K562 (cell line): ENCODE measurements at regions not wholly inside any gene's neighbourhood (a gene's known extent, or its start where the extent isn't known, plus 50 kb on each side); places are given as distances from the start of the nearest gene placed in this dataset.

Source experiments
- ATAC-seq: fragments of 200-7000 bp; cut with Tn5 transposase; 3 replicates; pipeline ENCODE4 v1.9.1; 2020; ENCODE audit warnings: moderate library complexity
- BruUV-seq: library from RNA; stranded (reverse); fragments of 400-500 nt; replicated peaks from 2 replicates; lab custom pipeline; 2021; lab: Mats Ljungman, UMichigan
- CTCF ChIA-PET: fragments of 300-600 bp; formaldehyde crosslinking; extraction: SDS; loops from one replicate; lab custom pipeline; 2021; ENCODE audit warnings: low intra/inter-chr PET ratio; lab: Yijun Ruan, JAX
- POLR2A ChIA-PET: fragments of 300-600, 350-650 bp; sonication (Branson Sonifier 250); formaldehyde crosslinking; extraction: SDS; loops from one replicate; lab custom pipeline; 2021; ENCODE audit warnings: antibody characterized with exemption, inconsistent platforms; lab: Yijun Ruan, JAX
- DNase-seq, 4 experiments: peaks; one replicate each; pipeline versions ENCODE4 v3.0.0 to v3.0.0-alpha.2; 2011 to 2018; ENCODE audit warnings: low spot score in 3 of 4, mixed read lengths in 3 of 4; ENCODE audit errors: extremely low read depth in 1 of 4
- FAIRE-seq: peaks from 2 replicates; lab custom pipeline; 2011; peaks lifted over from hg19 to GRCh38; lab: Jason Lieb, UNC
- H2AFZ ChIP-seq: 2 replicates; pipeline ENCODE4 v1.6.0; 2011; ENCODE audit warnings: low read depth, low read length, control low read depth, inconsistent platforms
- H3K27ac ChIP-seq: fragments of 200-600 bp; 3 replicates; pipeline ENCODE4 v1.8.0; 2011; ENCODE audit warnings: low read depth, mild to moderate bottlenecking, control low read depth, inconsistent platforms, low read length, moderate library complexity, mixed read lengths; ENCODE audit errors: extremely low read depth
- H3K27me3 ChIP-seq, 2 experiments: fragments of 300-600 bp in 1 of 2; 2 replicates in 1 of 2; 3 replicates in 1 of 2; pipeline versions ENCODE4 v1.6.0 to v1.8.0; 2011; ENCODE audit warnings: inconsistent platforms in 2 of 2, low read length in 2 of 2, mild to moderate bottlenecking in 1 of 2, mixed read lengths in 1 of 2, moderate library complexity in 1 of 2; ENCODE audit not compliant: control insufficient read depth in 2 of 2, insufficient read depth in 2 of 2
- H3K36me3 ChIP-seq: fragments of 300-600 bp; 3 replicates; pipeline ENCODE4 v1.8.0; 2011; ENCODE audit warnings: mild to moderate bottlenecking, low read length, inconsistent platforms; ENCODE audit not compliant: control insufficient read depth, insufficient read depth
- H3K4me1 ChIP-seq, 2 experiments: fragments of 200-600 bp in 1 of 2; replicated peaks in 1 of 2; 2 replicates in 1 of 2; 3 replicates in 1 of 2; pipeline versions ENCODE4 v1.5.1 to v1.8.0; 2011; ENCODE audit warnings: inconsistent platforms in 2 of 2, low read length in 2 of 2, mild to moderate bottlenecking in 1 of 2, mixed read lengths in 1 of 2, moderate library complexity in 1 of 2; ENCODE audit not compliant: control insufficient read depth in 2 of 2, insufficient read depth in 2 of 2
- H3K4me2 ChIP-seq: 2 replicates; pipeline ENCODE4 v1.6.1; 2011; ENCODE audit warnings: low read length, control low read depth, inconsistent platforms, mixed read lengths; ENCODE audit not compliant: insufficient read depth
- H3K4me3 ChIP-seq: fragments of 200-600 bp; sonication (generic), shearing (Covaris generic); 2 replicates; pipeline ENCODE4 v1.5.1; 2016; ENCODE audit warnings: control low read depth, inconsistent platforms
- H3K79me2 ChIP-seq: fragments of 200-600 bp; 3 replicates; pipeline ENCODE4 v1.8.0; 2011; ENCODE audit warnings: low read length, inconsistent platforms; ENCODE audit not compliant: control insufficient read depth, insufficient read depth
- H3K9ac ChIP-seq, 2 experiments: 2 replicates each; pipeline versions ENCODE4 v1.6.0 to v1.6.1; 2011; ENCODE audit warnings: low read depth in 2 of 2, low read length in 2 of 2, control low read depth in 1 of 2, inconsistent platforms in 1 of 2, mild to moderate bottlenecking in 1 of 2, mixed read lengths in 1 of 2; ENCODE audit not compliant: insufficient read depth in 1 of 2
- H3K9me1 ChIP-seq: one replicate; pipeline ENCODE4 v1.6.0; 2011; ENCODE audit warnings: inconsistent platforms, mild to moderate bottlenecking, low read length, moderate library complexity; ENCODE audit not compliant: control insufficient read depth, insufficient read depth
- H3K9me3 ChIP-seq: replicated peaks from 2 replicates; pipeline ENCODE4 v1.5.1; 2011; ENCODE audit warnings: low read depth, low read length, inconsistent platforms; ENCODE audit not compliant: control insufficient read depth, insufficient read depth
- H4K20me1 ChIP-seq: replicated peaks from 2 replicates; pipeline ENCODE4 v1.6.1; 2011; ENCODE audit warnings: low read length, inconsistent platforms, mixed read lengths; ENCODE audit not compliant: control insufficient read depth, insufficient read depth
- EP400 ChIP-seq: fragments of 450-650 bp; IDR thresholded peaks from 2 replicates; pipeline ENCODE4 v1.6.1; 2017; ENCODE audit warnings: antibody characterized with exemption, mild to moderate bottlenecking, moderate library complexity
- GABPB1 ChIP-seq: sonication (generic); formaldehyde crosslinking; IDR thresholded peaks from 2 replicates; pipeline ENCODE4 v1.8.0; 2022; ENCODE audit warnings: mild to moderate bottlenecking, missing genetic modification reagents
- KLF10 ChIP-seq: fragments of 250-450 bp; sonication (Bioruptor Pico); IDR thresholded peaks from 2 replicates; pipeline ENCODE4 v1.6.1; 2021; ENCODE audit warnings: matching md5 sums
- LEF1 ChIP-seq: fragments of 450-650 bp; IDR thresholded peaks from 2 replicates; pipeline ENCODE4 v1.6.1; 2016; ENCODE audit warnings: mild to moderate bottlenecking
- MXI1 ChIP-seq: IDR thresholded peaks from 2 replicates; pipeline ENCODE4 v1.6.1; 2011; ENCODE audit warnings: low read depth, mild to moderate bottlenecking, improper control_type of control experiment, low read length
- PCBP1 ChIP-seq: fragments of 200-400 bp; formaldehyde crosslinking; IDR thresholded peaks from 2 replicates; pipeline ENCODE4 v1.6.1; 2018; ENCODE audit warnings: mild to moderate bottlenecking, low read depth, low read length; ENCODE audit not compliant: poor library complexity, severe bottlenecking
- PCBP2 ChIP-seq: fragments of 200-400 bp; formaldehyde crosslinking; IDR thresholded peaks from 2 replicates; pipeline ENCODE4 v1.6.1; 2018; ENCODE audit warnings: low read length, low read depth, mild to moderate bottlenecking, moderate library complexity; ENCODE audit not compliant: poor library complexity, severe bottlenecking
- PHB ChIP-seq: fragments of 250-450 bp; sonication (Bioruptor Pico); IDR thresholded peaks from 2 replicates; pipeline ENCODE4 v1.5.0; 2021
- RAD21 ChIP-seq, 2 experiments: fragments of 250-450 bp in 1 of 2; fragments of 450-650 bp in 1 of 2; sonication (Bioruptor Pico) in 1 of 2; formaldehyde crosslinking in 1 of 2; IDR thresholded peaks in 1 of 2; conservative IDR thresholded peaks in 1 of 2; 2 replicates each; pipeline versions ENCODE4 v1.4.0 to v1.8.0; 2020 to 2022; ENCODE audit warnings: mild to moderate bottlenecking in 2 of 2, moderate library complexity in 1 of 2
- STAT5B ChIP-seq: fragments of 250-450 bp; sonication (Bioruptor Pico); IDR thresholded peaks from 2 replicates; pipeline ENCODE4 v1.8.0; 2021; ENCODE audit warnings: mild to moderate bottlenecking, inconsistent platforms
- WHSC1 ChIP-seq: IDR thresholded peaks from one replicate; pipeline ENCODE4 v1.6.1; 2012; ENCODE audit warnings: low read length, control low read depth, inconsistent platforms
- ZNF121 ChIP-seq: sonication (generic); formaldehyde crosslinking; conservative IDR thresholded peaks from 2 replicates; pipeline ENCODE4 v1.8.0; 2022; ENCODE audit warnings: missing genetic modification reagents
- ZNF134 ChIP-seq: fragments of 250-450 bp; sonication (Bioruptor Pico); conservative IDR thresholded peaks from 2 replicates; pipeline ENCODE4 v1.4.0; 2020
- ZNF589 ChIP-seq: fragments of 200-800 bp; sonication (Bioruptor generic); IDR thresholded peaks from 2 replicates; pipeline ENCODE4 v1.6.1; 2016; ENCODE audit warnings: low read depth, missing genetic modification characterization, missing compliant biosample characterization
- WGBS: fragments of 100-300 bp; shearing (Covaris generic); methylation state at CpG from one replicate; pipeline ENCODE4 v1.1.6; 2016; ENCODE audit warnings: low coverage, mixed read lengths; ENCODE audit not compliant: insufficient coverage; ENCODE audit errors: missing lambda C conversion rate; 5-methylcytosine and 5-hydroxymethylcytosine counted together
- in situ Hi-C: fragments of 300-500 bp; cut with MboI; formaldehyde crosslinking; loops from 4 replicates; pipeline ENCODE4 v1.15.0; 2018; ENCODE audit warnings: inconsistent platforms, mixed read lengths
- intact Hi-C: fragments of 100-400 bp; cut with micrococcal nuclease; formaldehyde crosslinking; loops from 2 replicates; pipeline ENCODE4 v1.14.2; 2022
- TF ChIP-seq, protein P1 (sequence below): fragments of 450-650 bp; IDR thresholded peaks from 2 replicates; pipeline ENCODE4 v1.6.1; 2014; ENCODE audit warnings: low read depth, mild to moderate bottlenecking, moderate library complexity, borderline replicate concordance
- TF ChIP-seq, protein P2 (sequence below): fragments of 200-800 bp; sonication (Bioruptor generic); IDR thresholded peaks from 2 replicates; pipeline ENCODE4 v1.6.1; 2017; ENCODE audit warnings: missing genetic modification characterization, missing compliant biosample characterization

DNA sequence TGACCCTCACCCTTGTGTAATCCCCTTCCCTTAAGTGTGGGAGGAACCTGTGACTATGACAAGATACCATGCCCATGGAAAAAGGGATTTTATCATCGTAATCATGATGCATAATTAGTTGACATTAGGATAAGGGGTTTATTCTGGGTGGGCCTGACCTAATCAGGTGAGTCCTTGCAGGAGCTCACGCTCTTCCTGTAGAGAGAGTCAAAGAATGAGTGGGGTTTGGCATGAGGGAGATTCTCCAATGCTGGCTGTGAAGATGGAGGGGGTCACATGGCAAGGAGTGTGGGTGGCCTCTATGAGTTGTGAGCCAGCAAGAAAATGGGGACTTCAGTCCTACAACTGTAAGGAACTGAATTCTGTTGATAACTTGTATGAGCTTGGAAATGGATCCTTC is 342.0 kb upstream of the TSHZ2 start:
- H3K4me1 ChIP-seq, result no peaks in the 10 kb centered on the region
- BruUV-seq, result no TSS peak
- no peak overlapping the region for H2AFZ ChIP-seq
- no peak overlapping the region for H3K27ac ChIP-seq
- no peak overlapping the region for H3K4me2 ChIP-seq
- H3K36me3 ChIP-seq, result no peaks in the 10 kb centered on the region
- no peaks in the 10 kb centered on the region; the same call in 1 of the 2 replicates for H3K9me3 ChIP-seq
- no peaks in the 10 kb centered on the region for H4K20me1 ChIP-seq
- H3K9me1 ChIP-seq, result no peaks in the 10 kb centered on the region
- POLR2A ChIA-PET, result no interaction called here
- H3K27me3 ChIP-seq, result no peaks in the 10 kb centered on the region
- no peak for ATAC-seq
- no peaks in the 10 kb centered on the region for H3K79me2 ChIP-seq
- intact Hi-C loops, result no loop called here
- H3K9ac ChIP-seq, result no peak overlapping the region
- in situ Hi-C loops, result no loop called here
- WGBS, result 0% methylated on average over 2 of the region's 2 CpGs
- TF ChIP-seq, protein P1, sequence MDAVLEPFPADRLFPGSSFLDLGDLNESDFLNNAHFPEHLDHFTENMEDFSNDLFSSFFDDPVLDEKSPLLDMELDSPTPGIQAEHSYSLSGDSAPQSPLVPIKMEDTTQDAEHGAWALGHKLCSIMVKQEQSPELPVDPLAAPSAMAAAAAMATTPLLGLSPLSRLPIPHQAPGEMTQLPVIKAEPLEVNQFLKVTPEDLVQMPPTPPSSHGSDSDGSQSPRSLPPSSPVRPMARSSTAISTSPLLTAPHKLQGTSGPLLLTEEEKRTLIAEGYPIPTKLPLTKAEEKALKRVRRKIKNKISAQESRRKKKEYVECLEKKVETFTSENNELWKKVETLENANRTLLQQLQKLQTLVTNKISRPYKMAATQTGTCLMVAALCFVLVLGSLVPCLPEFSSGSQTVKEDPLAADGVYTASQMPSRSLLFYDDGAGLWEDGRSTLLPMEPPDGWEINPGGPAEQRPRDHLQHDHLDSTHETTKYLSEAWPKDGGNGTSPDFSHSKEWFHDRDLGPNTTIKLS, result no peak
- TF ChIP-seq KLF10 (CRISPR knock-in tag) (no peak), ZNF134 (CRISPR knock-in tag) (peak; percentile 95)
- CTCF ChIA-PET, result no interaction called here
- FAIRE-seq, result no peak
- DNase-seq, result no peak
- no peak overlapping the region for H3K4me3 ChIP-seq

DNA sequence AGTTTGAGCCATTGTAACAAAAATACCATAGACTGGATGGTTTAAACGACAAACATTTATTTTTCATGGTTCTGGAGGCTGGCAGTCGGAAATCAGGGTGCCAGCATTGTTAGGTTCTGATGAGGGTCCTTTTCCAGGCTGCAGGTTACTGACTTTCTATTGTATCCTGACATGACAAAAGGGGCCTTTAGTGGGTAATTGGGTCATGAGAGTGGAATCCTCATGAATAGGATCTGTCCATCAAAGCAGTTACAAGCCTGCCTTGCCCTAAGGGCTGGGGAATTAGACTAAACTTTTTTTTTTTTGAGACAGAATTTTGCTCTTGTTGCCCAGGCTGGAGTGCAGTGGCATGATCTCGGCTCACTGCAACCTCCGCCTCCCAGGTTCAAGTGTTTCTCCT is 347.9 kb upstream of the TSHZ2 start:
- Histone ChIP-seq H3K4me2 (no peak overlapping the region), H3K4me1 (no peaks in the 10 kb centered on the region), H3K9ac (no peak overlapping the region), H2AFZ (no peak overlapping the region), H3K9me1 (no peaks in the 10 kb centered on the region), H4K20me1 (no peaks in the 10 kb centered on the region), H3K9me3 (no peaks in the 10 kb centered on the region), H3K36me3 (no peaks in the 10 kb centered on the region), H3K4me3 (no peak overlapping the region), H3K27ac (no peak overlapping the region), H3K79me2 (no peaks in the 10 kb centered on the region), H3K27me3 (no peaks in the 10 kb centered on the region)
- no TSS peak for BruUV-seq
- FAIRE-seq, result no peak
- in situ Hi-C loops (no loop called here), intact Hi-C loops (no loop called here)
- ChIA-PET CTCF (no interaction called here), POLR2A (no interaction called here)
- no peak for DNase-seq
- no peak for ATAC-seq
- 13% methylated on average over 4 of the region's 4 CpGs for WGBS
- TF ChIP-seq GABPB1 (CRISPR knock-in tag), result no peak
- no peak for TF ChIP-seq RAD21 (CRISPR knock-in tag; conservative IDR thresholded peaks at IDR 0.05 in 1 of 2, IDR thresholded peaks at IDR 0.05 in 1 of 2)
- TF ChIP-seq ZNF589 (CRISPR knock-in tag), result no peak
- TF ChIP-seq MXI1, result no peak
- no peak for TF ChIP-seq EP400
- no peak for TF ChIP-seq PHB (CRISPR knock-in tag)
- no peak for TF ChIP-seq LEF1
- TF ChIP-seq PCBP2, result no peak
- TF ChIP-seq, protein P2, sequence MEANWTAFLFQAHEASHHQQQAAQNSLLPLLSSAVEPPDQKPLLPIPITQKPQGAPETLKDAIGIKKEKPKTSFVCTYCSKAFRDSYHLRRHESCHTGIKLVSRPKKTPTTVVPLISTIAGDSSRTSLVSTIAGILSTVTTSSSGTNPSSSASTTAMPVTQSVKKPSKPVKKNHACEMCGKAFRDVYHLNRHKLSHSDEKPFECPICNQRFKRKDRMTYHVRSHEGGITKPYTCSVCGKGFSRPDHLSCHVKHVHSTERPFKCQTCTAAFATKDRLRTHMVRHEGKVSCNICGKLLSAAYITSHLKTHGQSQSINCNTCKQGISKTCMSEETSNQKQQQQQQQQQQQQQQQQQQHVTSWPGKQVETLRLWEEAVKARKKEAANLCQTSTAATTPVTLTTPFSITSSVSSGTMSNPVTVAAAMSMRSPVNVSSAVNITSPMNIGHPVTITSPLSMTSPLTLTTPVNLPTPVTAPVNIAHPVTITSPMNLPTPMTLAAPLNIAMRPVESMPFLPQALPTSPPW (CRISPR knock-in tag), result no peak
- no peak for TF ChIP-seq ZNF121 (CRISPR knock-in tag)
- no peak for TF ChIP-seq PCBP1
- TF ChIP-seq WHSC1, result no peak
- TF ChIP-seq STAT5B, result no peak
